ENCODE measurements at regions not wholly inside any gene's neighbourhood (a gene's known extent, or its start where the extent isn't known, plus 50 kb on each side); places are given as distances from the start of the nearest gene placed in this dataset.

GRCh38 chr5:17046320-17046719 lies 110.2 kb upstream of the MYO10 start:
- TF ChIP-seq POLR2A (IDR thresholded peaks at IDR 0.05) (no peak), CTCF (IDR thresholded peaks at IDR 0.05) (no peak), POLR2AphosphoS5 (IDR thresholded peaks at IDR 0.05) (no peak)
